Osteoblast (primary cell): ENCODE measurements at regions not wholly inside any gene's neighbourhood (a gene's known extent, or its start where the extent isn't known, plus 50 kb on each side); places are given as distances from the start of the nearest gene placed in this dataset.

Experiments
- DNase-seq: peaks from one replicate; pipeline ENCODE4 v3.0.0; 2011; ENCODE audit warnings: low spot score, mixed read lengths; ENCODE audit not compliant: insufficient read length; ENCODE audit errors: missing footprints
- H2AFZ ChIP-seq: 2 replicates; pipeline ENCODE4 v1.6.0; 2011; ENCODE audit warnings: mild to moderate bottlenecking, low read length
- H3K27ac ChIP-seq: 2 replicates; pipeline ENCODE4 v1.5.1; 2011; ENCODE audit warnings: mild to moderate bottlenecking, low read depth, low read length, moderate library complexity
- H3K27me3 ChIP-seq: 2 replicates; pipeline ENCODE4 v1.6.0; 2012; ENCODE audit warnings: mild to moderate bottlenecking, control low read depth, inconsistent platforms, low read length, moderate library complexity; ENCODE audit not compliant: insufficient read depth
- H3K36me3 ChIP-seq: 2 replicates; pipeline ENCODE4 v1.5.1; 2011; ENCODE audit warnings: mild to moderate bottlenecking, low read length, control low read depth, moderate library complexity; ENCODE audit not compliant: insufficient read depth
- H3K4me1 ChIP-seq: 2 replicates; pipeline ENCODE4 v1.5.1; 2011; ENCODE audit warnings: mild to moderate bottlenecking, low read length, control low read depth, moderate library complexity; ENCODE audit not compliant: insufficient read depth
- H3K4me2 ChIP-seq: 2 replicates; pipeline ENCODE4 v1.6.0; 2011; ENCODE audit warnings: mild to moderate bottlenecking, low read length; ENCODE audit not compliant: insufficient read depth
- H3K4me3 ChIP-seq: fragments of 200-600 bp; sonication (generic); 3 replicates; pipeline ENCODE4 v1.5.1; 2012; ENCODE audit warnings: mild to moderate bottlenecking, low read length, inconsistent platforms; ENCODE audit not compliant: insufficient read depth
- H3K79me2 ChIP-seq: 2 replicates; pipeline ENCODE4 v1.6.0; 2012; ENCODE audit warnings: mild to moderate bottlenecking, low read length, control low read depth, inconsistent platforms; ENCODE audit not compliant: insufficient read depth
- H3K9me3 ChIP-seq: 2 replicates; pipeline ENCODE4 v1.5.1; 2011; ENCODE audit warnings: low read depth, low read length, control low read depth
- H4K20me1 ChIP-seq: 2 replicates; pipeline ENCODE4 v1.6.0; 2012; ENCODE audit warnings: mild to moderate bottlenecking, low read length, control low read depth; ENCODE audit not compliant: insufficient read depth
- CTCF ChIP-seq: IDR thresholded peaks from 2 replicates; pipeline ENCODE4 v1.5.1; 2011; ENCODE audit warnings: mild to moderate bottlenecking, low read depth, low read length, moderate library complexity; ENCODE audit errors: extremely low read depth

- H3K27ac ChIP-seq = no peak overlapping the region
- peaks cover 11% of the 10 kb centered on the region for H3K27me3 ChIP-seq
- no peak overlapping the region for H2AFZ ChIP-seq
- no peak overlapping the region for H3K4me3 ChIP-seq
- no peaks in the 10 kb centered on the region for H3K36me3 ChIP-seq
- no peak overlapping the region for H3K4me2 ChIP-seq
- no peaks in the 10 kb centered on the region for H3K4me1 ChIP-seq
- H3K79me2 ChIP-seq = no peaks in the 10 kb centered on the region
- no peak for DNase-seq
- no peaks in the 10 kb centered on the region for H3K9me3 ChIP-seq
- no peaks in the 10 kb centered on the region for H4K20me1 ChIP-seq
- no peak for TF ChIP-seq CTCF
Measured at GRCh38 chr1:30575066-30575465, 148.3 kb downstream of the MATN1 start.

GRCh38 chr1:30572192-30572591 lies 151.2 kb downstream of the MATN1 start:
- peak; percentile 42 for DNase-seq
- H3K27ac ChIP-seq = no peak overlapping the region
- no peaks in the 10 kb centered on the region for H3K79me2 ChIP-seq

GRCh38 chr1:30571380-30571779 lies 152.0 kb downstream of the MATN1 start:
- TF ChIP-seq CTCF = no peak
- H4K20me1 ChIP-seq = no peaks in the 10 kb centered on the region
- no peak for DNase-seq
- no peaks in the 10 kb centered on the region for H3K79me2 ChIP-seq
- no peak overlapping the region for H3K27ac ChIP-seq
- no peaks in the 10 kb centered on the region for H3K4me1 ChIP-seq
- no peak overlapping the region for H3K4me3 ChIP-seq
- no peaks in the 10 kb centered on the region for H3K9me3 ChIP-seq
- H3K27me3 ChIP-seq = peaks cover 11% of the 10 kb centered on the region
- no peak overlapping the region for H2AFZ ChIP-seq
- H3K4me2 ChIP-seq = no peak overlapping the region
- no peaks in the 10 kb centered on the region for H3K36me3 ChIP-seq

More at GRCh38 chr1:30572192-30572591, 151.2 kb downstream of the MATN1 start:
- no peaks in the 10 kb centered on the region for H3K4me1 ChIP-seq
- H3K4me2 ChIP-seq = no peak overlapping the region
- no peak overlapping the region for H3K4me3 ChIP-seq
- H3K9me3 ChIP-seq = no peaks in the 10 kb centered on the region
- no peaks in the 10 kb centered on the region for H3K36me3 ChIP-seq
- no peak overlapping the region for H2AFZ ChIP-seq
- H4K20me1 ChIP-seq = no peaks in the 10 kb centered on the region
- no peak for TF ChIP-seq CTCF
- H3K27me3 ChIP-seq = peaks cover 11% of the 10 kb centered on the region

GRCh38 chr1:30569384-30569783 lies 154.0 kb downstream of the MATN1 start:
- DNase-seq = no peak
- Histone ChIP-seq H3K9me3 (no peaks in the 10 kb centered on the region), H4K20me1 (no peaks in the 10 kb centered on the region), H2AFZ (no peak overlapping the region), H3K27ac (no peak overlapping the region), H3K79me2 (no peaks in the 10 kb centered on the region), H3K27me3 (peaks cover 11% of the 10 kb centered on the region), H3K4me2 (no peak overlapping the region), H3K4me1 (no peaks in the 10 kb centered on the region), H3K36me3 (no peaks in the 10 kb centered on the region), H3K4me3 (no peak overlapping the region)
- TF ChIP-seq CTCF = no peak
